Mesendoderm (in vitro differentiated cells): ENCODE measurements at regions not wholly inside any gene's neighbourhood (a gene's known extent, or its start where the extent isn't known, plus 50 kb on each side); places are given as distances from the start of the nearest gene placed in this dataset.

Source experiments
- DNase-seq: peaks from one replicate; pipeline ENCODE4 v3.0.0; 2013
- H2AK5ac ChIP-seq: 2 replicates; pipeline ENCODE4 v1.6.1; 2013; ENCODE audit warnings: low read length, inconsistent platforms
- H2BK120ac ChIP-seq: 2 replicates; pipeline ENCODE4 v1.6.1; 2013; ENCODE audit warnings: low read depth, mild to moderate bottlenecking, low read length, moderate library complexity, mixed read lengths
- H2BK15ac ChIP-seq: replicated peaks from 2 replicates; pipeline ENCODE4 v1.6.1; 2013; ENCODE audit warnings: low read depth, mild to moderate bottlenecking, moderate library complexity
- H2BK5ac ChIP-seq: 2 replicates; pipeline ENCODE4 v1.6.1; 2013; ENCODE audit warnings: low read length, inconsistent platforms
- H3K18ac ChIP-seq: 2 replicates; pipeline ENCODE4 v1.6.1; 2013; ENCODE audit warnings: mild to moderate bottlenecking, low read length, mixed read lengths
- H3K23ac ChIP-seq: one replicate; pipeline ENCODE4 v1.6.1; 2013; ENCODE audit warnings: low read length
- H3K27ac ChIP-seq: 2 replicates; pipeline ENCODE4 v1.5.1; 2013; ENCODE audit warnings: low read depth, mild to moderate bottlenecking, inconsistent platforms, low read length, moderate library complexity
- H3K27me3 ChIP-seq: 2 replicates; pipeline ENCODE4 v1.6.1; 2013; ENCODE audit warnings: low read length, control low read depth, mild to moderate bottlenecking, inconsistent platforms; ENCODE audit not compliant: insufficient read depth, poor library complexity
- H3K36me3 ChIP-seq: 2 replicates; pipeline ENCODE4 v1.6.1; 2013; ENCODE audit warnings: low read length, inconsistent platforms; ENCODE audit not compliant: control insufficient read depth, insufficient read depth
- H3K4ac ChIP-seq: one replicate; pipeline ENCODE4 v1.6.1; 2013; ENCODE audit warnings: low read depth, mild to moderate bottlenecking, low read length, moderate library complexity
- H3K4me1 ChIP-seq: 2 replicates; pipeline ENCODE4 v1.6.1; 2013; ENCODE audit warnings: low read depth, low read length, inconsistent platforms; ENCODE audit not compliant: control insufficient read depth
- H3K4me2 ChIP-seq: 2 replicates; pipeline ENCODE4 v1.6.1; 2013; ENCODE audit warnings: low read length
- H3K4me3 ChIP-seq: 2 replicates; pipeline ENCODE4 v1.5.1; 2013; ENCODE audit warnings: mild to moderate bottlenecking, low read length
- H3K56ac ChIP-seq: one replicate; pipeline ENCODE4 v1.6.1; 2013; ENCODE audit warnings: low read length
- H3K79me1 ChIP-seq: 2 replicates; pipeline ENCODE4 v1.6.1; 2013; ENCODE audit warnings: low read length, inconsistent platforms
- H3K79me2 ChIP-seq: 2 replicates; pipeline ENCODE4 v1.6.1; 2013; ENCODE audit warnings: mild to moderate bottlenecking, low read length; ENCODE audit not compliant: control insufficient read depth, insufficient read depth
- H3K9ac ChIP-seq: 2 replicates; pipeline ENCODE4 v1.6.1; 2013; ENCODE audit warnings: low read length, inconsistent platforms
- H4K5ac ChIP-seq: one replicate; pipeline ENCODE4 v1.6.1; 2013; ENCODE audit warnings: low read length
- H4K8ac ChIP-seq: one replicate; pipeline ENCODE4 v1.6.1; 2013; ENCODE audit warnings: low read depth, mild to moderate bottlenecking, control low read depth, low read length, moderate library complexity
- WGBS: extraction: QIAGEN DNeasy Blood & Tissue Kit; methylation state at CpG from one replicate; pipeline ENCODE4 v1.1.7; 2013; ENCODE audit warnings: low lambda C conversion rate, missing lambda C conversion rate; ENCODE audit not compliant: insufficient coverage; ENCODE audit errors: extremely low coverage; 5-methylcytosine and 5-hydroxymethylcytosine counted together

GRCh38 chrX:45845142-45845541 lies 644.5 kb upstream of the DIPK2B start:
- Histone ChIP-seq H2BK5ac (no peak overlapping the region), H3K4me2 (no peak overlapping the region), H2AK5ac (no peak overlapping the region), H2BK120ac (no peak overlapping the region), H3K79me1 (no peaks in the 10 kb centered on the region), H3K4me3 (no peak overlapping the region), H3K23ac (no peak overlapping the region), H3K9ac (no peak overlapping the region), H3K36me3 (no peaks in the 10 kb centered on the region), H3K27me3 (no peaks in the 10 kb centered on the region), H3K56ac (no peak overlapping the region), H3K79me2 (peaks cover 39% of the 10 kb centered on the region), H3K18ac (no peak overlapping the region), H4K5ac (no peak overlapping the region), H3K4ac (no peak overlapping the region), H2BK15ac (no peak overlapping the region), H3K4me1 (no peaks in the 10 kb centered on the region), H3K27ac (no peak overlapping the region), H4K8ac (no peak overlapping the region)
- no peak for DNase-seq
- WGBS = no CpG with 5 or more reads among the region's 5 CpGs

GRCh38 chrX:45843518-45843917 lies 642.8 kb upstream of the DIPK2B start:
- H3K23ac ChIP-seq = no peak overlapping the region
- peaks cover 29% of the 10 kb centered on the region for H3K79me2 ChIP-seq
- no peak overlapping the region for H2BK15ac ChIP-seq
- no peak overlapping the region for H3K27ac ChIP-seq
- DNase-seq = peak; percentile 5
- no peak overlapping the region for H3K9ac ChIP-seq
- H3K27me3 ChIP-seq = no peaks in the 10 kb centered on the region
- H4K8ac ChIP-seq = no peak overlapping the region
- H3K18ac ChIP-seq = no peak overlapping the region
- no peak overlapping the region for H3K4me2 ChIP-seq
- no CpG with 5 or more reads among the region's 1 CpG for WGBS
- no peak overlapping the region for H3K56ac ChIP-seq
- H2BK5ac ChIP-seq = no peak overlapping the region
- no peak overlapping the region for H3K4me3 ChIP-seq
- H3K4ac ChIP-seq = no peak overlapping the region
- H2BK120ac ChIP-seq = no peak overlapping the region
- H3K4me1 ChIP-seq = no peaks in the 10 kb centered on the region
- H3K36me3 ChIP-seq = no peaks in the 10 kb centered on the region
- no peak overlapping the region for H2AK5ac ChIP-seq
- no peak overlapping the region for H4K5ac ChIP-seq
- no peaks in the 10 kb centered on the region for H3K79me1 ChIP-seq

- no peak overlapping the region for H3K4ac ChIP-seq
- no peaks in the 10 kb centered on the region for H3K4me1 ChIP-seq
- no peak overlapping the region for H4K5ac ChIP-seq
- H3K4me3 ChIP-seq = no peak overlapping the region
- no peaks in the 10 kb centered on the region for H3K79me1 ChIP-seq
- H3K56ac ChIP-seq = no peak overlapping the region
- H2BK15ac ChIP-seq = no peak overlapping the region
- H2BK120ac ChIP-seq = no peak overlapping the region
- DNase-seq = no peak
- H3K27me3 ChIP-seq = no peaks in the 10 kb centered on the region
- no CpG with 5 or more reads among the region's 1 CpG for WGBS
- no peaks in the 10 kb centered on the region for H3K36me3 ChIP-seq
- no peak overlapping the region for H4K8ac ChIP-seq
- H3K23ac ChIP-seq = no peak overlapping the region
- H2AK5ac ChIP-seq = no peak overlapping the region
- H3K79me2 ChIP-seq = peaks cover 27% of the 10 kb centered on the region
- no peak overlapping the region for H3K4me2 ChIP-seq
- no peak overlapping the region for H3K18ac ChIP-seq
- no peak overlapping the region for H2BK5ac ChIP-seq
- no peak overlapping the region for H3K27ac ChIP-seq
- no peak overlapping the region for H3K9ac ChIP-seq
Measured at GRCh38 chrX:45842926-45843315, 642.2 kb upstream of the DIPK2B start.

GRCh38 chrX:45842207-45842925 lies 641.7 kb upstream of the DIPK2B start:
- no peak overlapping the region for H3K9ac ChIP-seq
- no peaks in the 10 kb centered on the region for H3K36me3 ChIP-seq
- H2BK120ac ChIP-seq = no peak overlapping the region
- WGBS = no CpG with 5 or more reads among the region's 2 CpGs
- no peak overlapping the region for H2BK15ac ChIP-seq
- H3K79me2 ChIP-seq = peaks cover 27% of the 10 kb centered on the region
- H4K8ac ChIP-seq = no peak overlapping the region
- H3K4me1 ChIP-seq = no peaks in the 10 kb centered on the region
- no peak overlapping the region for H3K4me3 ChIP-seq
- no peak overlapping the region for H3K4me2 ChIP-seq
- H3K27ac ChIP-seq = no peak overlapping the region
- no peak for DNase-seq
- H2BK5ac ChIP-seq = no peak overlapping the region
- H2AK5ac ChIP-seq = no peak overlapping the region
- H3K18ac ChIP-seq = no peak overlapping the region
- no peaks in the 10 kb centered on the region for H3K79me1 ChIP-seq
- no peak overlapping the region for H3K56ac ChIP-seq
- H3K4ac ChIP-seq = no peak overlapping the region
- H4K5ac ChIP-seq = no peak overlapping the region
- no peaks in the 10 kb centered on the region for H3K27me3 ChIP-seq
- no peak overlapping the region for H3K23ac ChIP-seq

- H2BK120ac ChIP-seq = no peak overlapping the region
- H3K9ac ChIP-seq = no peak overlapping the region
- H3K56ac ChIP-seq = no peak overlapping the region
- no peak overlapping the region for H3K4me2 ChIP-seq
- H3K18ac ChIP-seq = no peak overlapping the region
- H2BK5ac ChIP-seq = no peak overlapping the region
- H2BK15ac ChIP-seq = no peak overlapping the region
- H4K8ac ChIP-seq = no peak overlapping the region
- H3K79me1 ChIP-seq = no peaks in the 10 kb centered on the region
- H3K4ac ChIP-seq = no peak overlapping the region
- peaks cover 22% of the 10 kb centered on the region for H3K79me2 ChIP-seq
- H3K23ac ChIP-seq = no peak overlapping the region
- no peaks in the 10 kb centered on the region for H3K27me3 ChIP-seq
- H3K36me3 ChIP-seq = no peaks in the 10 kb centered on the region
- H3K4me3 ChIP-seq = no peak overlapping the region
- H3K4me1 ChIP-seq = no peaks in the 10 kb centered on the region
- WGBS = no CpG with 5 or more reads among the region's 3 CpGs
- no peak for DNase-seq
- H4K5ac ChIP-seq = no peak overlapping the region
- H3K27ac ChIP-seq = no peak overlapping the region
- H2AK5ac ChIP-seq = no peak overlapping the region
Measured at GRCh38 chrX:45840411-45840950, 639.8 kb upstream of the DIPK2B start.

GRCh38 chrX:45830343-45830742 lies 629.7 kb upstream of the DIPK2B start:
- no peak overlapping the region for H3K4ac ChIP-seq
- WGBS = no CpG with 5 or more reads among the region's 2 CpGs
- no peak for DNase-seq
- H3K9ac ChIP-seq = no peak overlapping the region
- H3K4me3 ChIP-seq = no peak overlapping the region
- no peak overlapping the region for H4K5ac ChIP-seq
- no peak overlapping the region for H2BK15ac ChIP-seq
- H3K27ac ChIP-seq = no peak overlapping the region
- no peak overlapping the region for H2BK120ac ChIP-seq
- H3K4me2 ChIP-seq = no peak overlapping the region
- no peak overlapping the region for H3K18ac ChIP-seq
- H3K27me3 ChIP-seq = no peaks in the 10 kb centered on the region
- no peak overlapping the region for H4K8ac ChIP-seq
- no peak overlapping the region for H3K23ac ChIP-seq
- no peak overlapping the region for H3K56ac ChIP-seq
- no peaks in the 10 kb centered on the region for H3K4me1 ChIP-seq
- H3K36me3 ChIP-seq = no peaks in the 10 kb centered on the region
- H2BK5ac ChIP-seq = no peak overlapping the region
- H2AK5ac ChIP-seq = no peak overlapping the region
- H3K79me1 ChIP-seq = no peaks in the 10 kb centered on the region
- peaks cover 40% of the 10 kb centered on the region for H3K79me2 ChIP-seq
